ENCODE measurements at regions not wholly inside any gene's neighbourhood (a gene's known extent, or its start where the extent isn't known, plus 50 kb on each side); places are given as distances from the start of the nearest gene placed in this dataset.

DNA sequence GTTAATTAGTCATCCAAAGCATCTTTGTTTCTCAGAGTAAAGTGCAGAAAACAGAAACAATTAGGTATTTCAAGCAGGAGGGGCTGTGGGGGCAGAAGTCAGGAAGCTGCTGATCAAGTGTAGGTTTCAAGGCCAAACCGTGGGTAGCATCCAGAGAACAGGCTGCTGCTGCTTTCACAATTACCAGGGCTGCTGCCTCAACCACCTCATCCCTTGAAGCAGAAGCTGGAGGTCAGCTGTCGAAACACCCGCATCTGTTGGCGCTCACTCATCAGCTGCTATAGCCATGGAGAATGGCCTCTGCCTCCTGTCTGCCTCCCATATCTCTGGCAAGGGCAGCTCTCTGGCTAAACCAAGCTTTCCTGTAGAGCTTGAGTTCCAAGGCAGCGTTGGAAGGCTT lies 122.9 kb upstream of the OSMR start:
- no peak overlapping the region for H3K14ac ChIP-seq (ENCODE audit: insufficient read depth, low read length)
- H3K23ac ChIP-seq (ENCODE audit: insufficient read length, low read depth, low read length): no peak overlapping the region
- no peak for DNase-seq
- H2AFZ ChIP-seq (ENCODE audit: low read length): no peak overlapping the region
- H2BK120ac ChIP-seq (ENCODE audit: low read depth, low read length, poor library complexity, severe bottlenecking): no peak overlapping the region
- no CpG with 5 or more reads among the region's 5 CpGs for WGBS (ENCODE audit: extremely low coverage, insufficient read length, low lambda C conversion rate)
- no peak overlapping the region for H3K4ac ChIP-seq (ENCODE audit: low read depth, low read length)
- no peak overlapping the region for H3T11ph ChIP-seq (ENCODE audit: low read length)
- H3K4me1 ChIP-seq (ENCODE audit: insufficient read depth, low read length): 0 out of 2 replicates have a peak, but pooled peaks cover 5% of the 10 kb centered on the region
- no peak overlapping the region for H2BK15ac ChIP-seq (ENCODE audit: low read depth, low read length)
- Mint-ChIP-seq H3K36me3 (ENCODE audit: insufficient read depth in 1 of 3, low read depth in 3 of 3) (no peaks in the 10 kb centered on the region), H3K27me3 (ENCODE audit: low read depth) (no peaks in the 10 kb centered on the region), H3K4me1 (peaks cover 26 to 31% of the 10 kb centered on the region in 2 experiments), H3K9me3 (no peaks in the 10 kb centered on the region), H3K27ac (no peak overlapping the region), H3K4me3 (no peak overlapping the region)
- no peak overlapping the region for H3K9ac ChIP-seq (ENCODE audit: extremely low read depth, insufficient read length, low read length)
- no peak overlapping the region for H2AK5ac ChIP-seq (ENCODE audit: insufficient read length, low read length)
- no peaks in the 10 kb centered on the region for H3K79me2 ChIP-seq (ENCODE audit: insufficient read depth, low read length)
- H2BK12ac ChIP-seq (ENCODE audit: insufficient read length, low read depth, low read length): no peak overlapping the region
- H3K27me3 ChIP-seq (ENCODE audit: insufficient read depth, low read length): no peaks in the 10 kb centered on the region
- no peak overlapping the region for H3K4me2 ChIP-seq (ENCODE audit: insufficient read depth, insufficient read length, low read length)
- H2BK5ac ChIP-seq (ENCODE audit: insufficient read length, low read length): no peak overlapping the region
- no peak overlapping the region for H3K27ac ChIP-seq (ENCODE audit: insufficient read length, low read depth, low read length)
- H3K23me2 ChIP-seq (ENCODE audit: insufficient read length, low read depth, low read length, poor library complexity, severe bottlenecking): no peaks in the 10 kb centered on the region
- H3K18ac ChIP-seq (ENCODE audit: insufficient read length, low read depth, low read length): no peak overlapping the region
- H4K8ac ChIP-seq (replicated peaks; ENCODE audit: insufficient read length, low read depth, low read length): no peak overlapping the region
- no peak overlapping the region for H4K91ac ChIP-seq (ENCODE audit: insufficient read length, low read depth, low read length)
- H3K56ac ChIP-seq (ENCODE audit: insufficient read length, low read depth, low read length): no peak overlapping the region
- H2BK20ac ChIP-seq (ENCODE audit: low read depth, low read length, poor library complexity, severe bottlenecking): no peak overlapping the region
- no peaks in the 10 kb centered on the region for H3K9me3 ChIP-seq (ENCODE audit: control insufficient read depth, low read depth, low read length)
- no peaks in the 10 kb centered on the region for H4K20me1 ChIP-seq (ENCODE audit: control insufficient read depth, insufficient read depth, insufficient read length)
- TF ChIP-seq, protein P1, sequence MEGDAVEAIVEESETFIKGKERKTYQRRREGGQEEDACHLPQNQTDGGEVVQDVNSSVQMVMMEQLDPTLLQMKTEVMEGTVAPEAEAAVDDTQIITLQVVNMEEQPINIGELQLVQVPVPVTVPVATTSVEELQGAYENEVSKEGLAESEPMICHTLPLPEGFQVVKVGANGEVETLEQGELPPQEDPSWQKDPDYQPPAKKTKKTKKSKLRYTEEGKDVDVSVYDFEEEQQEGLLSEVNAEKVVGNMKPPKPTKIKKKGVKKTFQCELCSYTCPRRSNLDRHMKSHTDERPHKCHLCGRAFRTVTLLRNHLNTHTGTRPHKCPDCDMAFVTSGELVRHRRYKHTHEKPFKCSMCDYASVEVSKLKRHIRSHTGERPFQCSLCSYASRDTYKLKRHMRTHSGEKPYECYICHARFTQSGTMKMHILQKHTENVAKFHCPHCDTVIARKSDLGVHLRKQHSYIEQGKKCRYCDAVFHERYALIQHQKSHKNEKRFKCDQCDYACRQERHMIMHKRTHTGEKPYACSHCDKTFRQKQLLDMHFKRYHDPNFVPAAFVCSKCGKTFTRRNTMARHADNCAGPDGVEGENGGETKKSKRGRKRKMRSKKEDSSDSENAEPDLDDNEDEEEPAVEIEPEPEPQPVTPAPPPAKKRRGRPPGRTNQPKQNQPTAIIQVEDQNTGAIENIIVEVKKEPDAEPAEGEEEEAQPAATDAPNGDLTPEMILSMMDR (conservative IDR thresholded peaks at IDR 0.05): no peak
- H4K5ac ChIP-seq (ENCODE audit: insufficient read length, low read depth, low read length): no peak overlapping the region
- H3K79me1 ChIP-seq (ENCODE audit: insufficient read depth, low read depth, low read length, poor library complexity, severe bottlenecking): no peaks in the 10 kb centered on the region

Data from H9 (cell line).